DMS53 treated with DMSO at 0.1 percent for 48 hours (cell line): ENCODE measurements at regions not wholly inside any gene's neighbourhood (a gene's known extent, or its start where the extent isn't known, plus 50 kb on each side); places are given as distances from the start of the nearest gene placed in this dataset.
"Not testable (repeated sequence)": the region's sequence is repeated elsewhere in the genome, so short reads cannot be mapped to it uniquely, and the experiment has no call there.

Experiments
- DNase-seq: peaks from one replicate; lab custom pipeline; 2025; ENCODE audit not compliant: unreplicated experiment; lab: John Stamatoyannopoulos, UW

- no peak for DNase-seq
Observed at GRCh38 chr13:59061621-59062020, 1102.1 kb downstream of the DIAPH3 start.

DNA sequence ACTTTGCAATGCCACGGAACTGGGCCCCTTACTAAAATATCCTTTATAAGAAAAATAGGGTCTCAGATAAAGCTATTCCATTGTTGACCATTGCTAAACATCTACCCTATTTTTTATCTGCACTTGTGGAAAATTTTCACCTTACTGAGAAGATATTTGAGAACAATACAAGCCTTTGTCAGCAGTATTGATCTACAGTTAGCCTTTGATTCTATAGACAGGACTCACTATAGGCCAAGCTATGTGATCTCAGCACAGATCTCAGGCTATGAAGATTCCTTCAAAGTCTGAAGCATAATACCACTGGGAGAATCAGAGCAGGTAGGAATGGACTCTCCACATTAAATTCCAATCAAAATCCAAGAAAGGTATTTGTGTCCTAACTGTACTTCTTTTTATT lies 1099.7 kb downstream of the DIAPH3 start:
- no peak for DNase-seq

DNA sequence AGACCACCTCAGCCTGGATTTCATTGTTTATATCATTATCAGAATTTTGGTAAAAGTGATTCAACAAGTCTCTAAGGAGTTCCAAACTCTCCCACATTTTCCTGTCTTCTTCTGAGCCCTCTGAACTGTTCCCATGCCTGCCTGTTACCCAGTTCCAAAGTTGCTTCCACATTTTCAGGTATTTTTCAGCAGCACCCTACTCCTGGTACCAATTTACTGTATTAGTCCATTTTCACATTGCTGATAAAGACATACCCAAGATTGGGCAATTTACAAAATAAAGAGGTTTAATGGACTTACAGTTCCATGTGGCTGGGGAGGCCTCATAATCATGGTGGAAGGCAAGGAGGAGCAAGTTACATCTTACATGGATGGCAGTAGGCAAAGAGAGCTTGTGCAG lies 1087.3 kb downstream of the DIAPH3 start:
- not testable (repeated sequence) for DNase-seq

DNA sequence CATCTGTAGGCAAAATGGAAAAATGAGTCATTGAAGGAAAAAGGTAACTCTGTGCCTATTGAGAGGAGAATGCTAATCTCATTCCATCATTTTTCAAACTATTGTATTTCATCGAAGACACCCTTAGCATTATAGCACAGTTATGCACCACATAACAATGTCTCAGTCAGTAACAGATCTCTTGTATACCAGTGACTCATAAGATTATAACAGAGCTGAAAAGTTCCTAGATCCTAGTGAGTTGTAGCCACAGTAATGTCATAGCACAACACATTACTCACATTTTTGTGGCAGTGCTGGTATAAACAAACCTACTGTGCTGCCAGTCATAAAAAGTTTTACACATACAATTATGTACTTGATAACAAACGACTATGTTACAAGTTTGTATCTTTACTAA lies 1077.6 kb downstream of the DIAPH3 start:
- no peak for DNase-seq

DNA sequence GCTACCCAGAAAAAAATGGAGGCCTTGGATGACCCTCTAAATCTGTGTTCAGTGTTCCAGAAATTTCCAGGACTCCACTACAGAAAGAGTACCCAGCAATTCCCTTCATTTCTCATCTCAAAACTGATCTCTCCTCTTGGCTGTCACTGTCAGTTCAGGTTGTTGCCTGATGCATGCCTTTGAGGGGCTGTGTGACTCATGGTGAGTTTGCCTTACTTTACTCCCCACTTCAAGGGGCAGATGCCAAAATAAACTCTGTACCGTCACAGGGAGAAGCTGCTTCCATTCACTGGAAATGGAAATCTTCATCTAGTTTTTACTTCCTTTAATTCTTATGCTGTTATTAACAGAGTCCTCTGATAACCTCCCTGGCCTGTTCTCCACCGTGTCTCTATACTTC lies 1075.0 kb downstream of the DIAPH3 start:
- DNase-seq: no peak

DNA sequence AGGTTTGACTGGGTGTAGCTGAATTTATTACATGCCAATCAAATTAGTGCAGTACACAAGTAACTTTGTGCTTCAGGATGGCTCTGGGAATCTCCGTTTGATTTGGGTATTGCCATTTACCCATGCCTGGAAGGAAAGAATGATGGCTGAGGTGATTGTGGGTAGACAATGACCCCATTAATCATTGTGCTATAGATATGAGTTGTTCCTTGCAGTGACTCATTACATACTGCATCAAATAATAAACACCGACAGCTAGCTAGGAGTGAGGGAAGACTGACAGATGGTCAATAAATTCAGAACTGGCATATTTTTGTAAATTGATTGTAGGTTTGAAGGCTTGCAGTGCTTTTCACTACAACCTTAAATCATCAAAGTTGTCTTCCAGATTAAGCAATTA lies 1069.5 kb downstream of the DIAPH3 start:
- DNase-seq: no peak

GRCh38 chr13:59099182-59099974 lies 1064.3 kb downstream of the DIAPH3 start:
- no peak for DNase-seq

GRCh38 chr13:59103004-59103768 lies 1060.5 kb downstream of the DIAPH3 start:
- DNase-seq: no peak

- no peak for DNase-seq
Observed at GRCh38 chr13:59111751-59112171, 1052.0 kb downstream of the DIAPH3 start.

- no peak for DNase-seq
Observed at GRCh38 chr13:59112221-59112718, 1051.5 kb downstream of the DIAPH3 start.

DNA sequence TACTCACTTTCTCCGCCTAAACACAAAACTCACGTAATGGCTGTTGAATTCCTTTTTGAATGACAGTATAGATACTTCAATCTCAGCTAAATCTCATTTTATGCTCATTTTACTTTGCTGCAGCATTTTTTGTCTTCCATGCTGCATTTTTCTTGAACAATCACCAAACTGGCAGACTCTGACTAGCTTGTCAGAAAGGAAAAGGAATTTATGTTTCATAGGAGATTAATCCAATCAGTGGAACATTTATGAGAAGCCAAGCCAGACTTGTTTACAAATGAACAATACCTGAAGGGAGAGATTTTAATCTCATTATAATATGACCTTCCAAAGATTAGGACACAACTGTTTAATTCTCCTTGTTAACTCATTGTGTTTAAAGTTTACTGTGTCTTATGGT lies 1044.3 kb downstream of the DIAPH3 start:
- no peak for DNase-seq

DNA sequence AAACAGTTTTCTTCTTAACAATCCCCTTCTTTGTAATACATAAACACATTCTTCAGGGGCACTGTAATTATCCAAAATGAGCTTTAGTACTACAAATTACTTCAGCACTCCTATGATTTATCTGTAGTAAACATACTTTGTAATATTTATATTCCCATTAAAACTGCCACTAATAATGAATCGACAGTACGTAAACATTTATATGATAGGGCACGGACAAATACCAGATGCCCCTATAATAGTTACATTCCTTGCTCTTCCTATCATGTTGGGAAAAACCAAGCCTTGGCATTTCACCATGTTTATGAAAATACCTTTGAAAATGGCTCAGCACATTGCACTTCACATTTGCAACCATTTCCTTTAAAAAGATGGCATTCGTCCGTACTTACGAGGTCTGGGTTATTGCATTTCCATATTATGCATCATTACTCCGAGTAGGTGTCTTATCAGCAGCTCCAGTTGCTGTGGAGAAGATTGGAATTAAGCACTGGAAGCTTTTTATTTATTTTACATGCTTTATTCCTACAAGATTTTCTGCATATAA lies 1043.4 kb downstream of the DIAPH3 start:
- no peak for DNase-seq

DNA sequence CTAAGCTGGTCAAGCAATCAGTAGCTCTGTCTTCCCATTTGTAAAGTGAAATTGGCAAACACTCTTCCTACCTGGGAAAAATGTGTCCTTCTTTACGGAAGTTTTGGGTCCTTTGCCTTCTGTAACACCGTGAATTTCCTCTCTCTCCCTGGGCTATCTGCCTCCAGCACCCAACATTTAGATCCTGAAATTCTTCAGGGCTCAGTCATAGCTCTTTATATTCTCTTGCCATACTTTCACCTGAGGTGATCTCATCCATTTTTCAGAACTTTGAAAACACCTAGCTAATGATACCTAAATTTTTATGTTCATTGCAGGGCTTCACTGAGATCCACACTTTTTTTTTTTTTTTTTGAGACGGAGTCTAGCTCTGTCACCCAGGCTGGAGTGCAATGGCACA lies 1042.2 kb downstream of the DIAPH3 start:
- DNase-seq: no peak

GRCh38 chr13:59126474-59126873 lies 1037.3 kb downstream of the DIAPH3 start:
- no peak for DNase-seq

- DNase-seq: no peak
Observed at GRCh38 chr13:59133903-59134302, 1029.8 kb downstream of the DIAPH3 start.

DNA sequence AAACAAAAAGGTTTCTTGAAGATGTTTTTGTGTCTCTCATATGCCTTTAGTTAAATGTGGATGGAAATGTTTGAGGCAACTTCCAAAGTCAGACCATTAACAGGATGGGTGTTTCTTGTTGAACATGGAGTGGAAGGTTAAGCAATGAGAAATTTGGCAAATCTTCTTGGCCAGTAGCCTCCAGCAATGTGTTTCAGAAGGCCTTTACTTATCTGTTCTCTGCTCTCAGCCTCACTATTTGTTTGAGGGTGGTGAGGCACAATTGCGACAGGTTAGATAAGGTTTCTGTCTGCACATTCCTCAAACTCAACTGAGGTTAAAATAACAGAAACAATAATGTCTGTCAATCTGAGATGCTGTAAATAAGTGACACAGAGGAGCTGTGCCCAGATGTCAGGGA lies 1019.0 kb downstream of the DIAPH3 start:
- no peak for DNase-seq

DNA sequence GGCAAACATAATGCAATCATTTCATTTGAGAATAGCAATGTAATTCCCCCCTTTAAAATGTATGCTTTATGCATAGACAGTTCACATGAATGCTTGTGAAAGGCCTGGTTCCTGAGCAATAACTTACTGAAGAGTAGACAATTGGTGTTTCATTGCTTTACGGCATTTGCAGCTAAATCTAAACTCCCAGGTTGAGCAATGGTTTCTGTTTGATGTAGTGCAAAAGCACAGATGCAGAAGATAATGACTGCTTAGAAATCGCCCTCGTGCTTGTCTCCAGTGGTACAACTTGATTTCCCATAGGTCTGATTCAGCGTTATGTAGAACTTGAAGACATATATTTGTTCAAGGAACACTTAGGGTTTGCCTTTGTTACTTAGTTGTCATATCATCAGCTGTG lies 1018.3 kb downstream of the DIAPH3 start:
- no peak for DNase-seq

DNA sequence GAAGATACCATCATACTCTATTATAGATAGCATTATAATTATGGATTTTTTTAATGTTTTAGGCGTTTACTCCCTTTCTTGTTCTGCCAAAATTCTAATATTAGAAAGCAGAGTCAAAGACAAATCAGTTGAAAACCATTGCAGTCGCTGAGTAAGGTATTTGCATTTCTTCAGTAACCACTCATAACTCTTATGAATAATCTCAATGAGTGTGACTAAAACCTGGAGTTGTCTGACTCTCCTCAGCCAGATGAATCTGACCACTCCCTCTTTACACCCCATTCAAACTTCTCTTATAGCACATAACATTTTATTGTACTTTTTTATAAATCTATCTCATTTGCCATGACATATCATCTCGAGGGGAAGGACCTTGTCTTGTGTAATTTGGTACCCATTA lies 1006.5 kb downstream of the DIAPH3 start:
- no peak for DNase-seq

DNA sequence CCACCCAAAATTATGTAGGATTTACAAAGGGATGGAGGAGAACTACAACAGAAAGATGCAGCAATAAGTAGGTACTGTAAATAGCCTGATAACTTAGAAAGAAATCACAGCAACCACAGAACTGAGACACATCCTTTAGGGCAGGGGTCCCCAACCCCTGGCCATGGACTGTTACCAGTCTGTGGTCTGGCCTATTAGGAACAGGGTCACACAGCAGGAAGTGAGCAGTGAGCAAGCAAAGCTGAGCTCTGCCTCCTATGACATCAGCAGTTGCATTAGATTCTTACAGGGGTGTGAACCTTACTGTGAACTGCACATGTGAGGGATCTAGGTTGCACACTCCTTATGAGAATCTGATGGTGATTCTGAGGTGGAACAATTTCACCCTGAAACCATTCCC lies 997.6 kb downstream of the DIAPH3 start:
- DNase-seq: no peak

GRCh38 chr13:59172076-59172475 lies 991.7 kb downstream of the DIAPH3 start:
- no peak for DNase-seq

DNA sequence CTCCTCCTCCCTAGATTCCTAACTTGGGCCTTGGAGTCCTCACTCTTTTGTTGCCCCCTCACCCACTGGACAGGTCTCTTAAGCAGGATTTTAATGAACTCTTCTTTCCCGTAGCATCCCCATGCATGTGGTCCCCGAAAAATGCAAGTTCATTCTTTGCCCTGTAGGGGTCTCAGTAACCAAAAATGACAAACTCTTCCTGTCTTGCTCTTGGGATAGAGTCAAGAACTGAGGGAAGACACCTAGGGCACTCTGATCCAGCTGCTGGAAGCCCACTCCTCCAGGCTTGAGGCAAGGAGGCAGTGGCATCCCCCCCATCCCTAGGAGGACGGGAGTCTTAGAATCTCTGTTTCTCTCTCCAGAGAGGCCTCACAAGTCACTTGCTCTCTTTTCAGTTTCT lies 987.0 kb downstream of the DIAPH3 start:
- no peak for DNase-seq

GRCh38 chr13:59178344-59178743 lies 985.4 kb downstream of the DIAPH3 start:
- DNase-seq: no peak
